ENCODE measurements at regions not wholly inside any gene's neighbourhood (a gene's known extent, or its start where the extent isn't known, plus 50 kb on each side); places are given as distances from the start of the nearest gene placed in this dataset.
A peak's percentile ranks its signal among the peaks of the same experiment; 100 is the strongest.

DNA sequence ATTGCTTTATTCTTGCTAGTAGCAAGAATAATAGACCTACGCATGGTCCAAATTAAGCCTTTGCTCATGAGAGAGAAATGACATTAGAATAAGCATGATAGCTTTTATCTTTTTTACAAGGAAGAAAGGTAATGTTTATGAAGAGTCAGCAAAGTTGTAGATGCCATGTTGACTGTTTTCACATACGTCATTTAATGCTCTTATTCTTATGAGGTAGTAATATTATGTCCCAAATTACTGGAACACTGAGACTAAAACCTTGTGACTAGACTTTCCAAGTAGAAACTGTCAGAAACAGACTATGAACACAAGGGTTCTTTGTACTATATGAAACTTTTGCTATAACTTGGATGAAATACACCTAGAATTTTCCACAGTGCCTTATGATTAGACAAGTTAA is 552.8 kb upstream of the SLC8A1 start:
- no peaks in the 10 kb centered on the region for H3K27me3 ChIP-seq
- no peak overlapping the region for H3K4me3 ChIP-seq
- H3K4me1 ChIP-seq, result no peaks in the 10 kb centered on the region
- DNase-seq, result no peak
- no peak overlapping the region for H3K27ac ChIP-seq
- WGBS, 5 donors, result 89 to 94% (median 93%) methylated on average over 2 of the region's 2 CpGs
- TF ChIP-seq POLR2AphosphoS5 (IDR thresholded peaks at IDR 0.05) (no peak), EP300 (IDR thresholded peaks at IDR 0.05) (no peak), POLR2A (IDR thresholded peaks at IDR 0.05) (no peak)
- TF ChIP-seq, protein P1, sequence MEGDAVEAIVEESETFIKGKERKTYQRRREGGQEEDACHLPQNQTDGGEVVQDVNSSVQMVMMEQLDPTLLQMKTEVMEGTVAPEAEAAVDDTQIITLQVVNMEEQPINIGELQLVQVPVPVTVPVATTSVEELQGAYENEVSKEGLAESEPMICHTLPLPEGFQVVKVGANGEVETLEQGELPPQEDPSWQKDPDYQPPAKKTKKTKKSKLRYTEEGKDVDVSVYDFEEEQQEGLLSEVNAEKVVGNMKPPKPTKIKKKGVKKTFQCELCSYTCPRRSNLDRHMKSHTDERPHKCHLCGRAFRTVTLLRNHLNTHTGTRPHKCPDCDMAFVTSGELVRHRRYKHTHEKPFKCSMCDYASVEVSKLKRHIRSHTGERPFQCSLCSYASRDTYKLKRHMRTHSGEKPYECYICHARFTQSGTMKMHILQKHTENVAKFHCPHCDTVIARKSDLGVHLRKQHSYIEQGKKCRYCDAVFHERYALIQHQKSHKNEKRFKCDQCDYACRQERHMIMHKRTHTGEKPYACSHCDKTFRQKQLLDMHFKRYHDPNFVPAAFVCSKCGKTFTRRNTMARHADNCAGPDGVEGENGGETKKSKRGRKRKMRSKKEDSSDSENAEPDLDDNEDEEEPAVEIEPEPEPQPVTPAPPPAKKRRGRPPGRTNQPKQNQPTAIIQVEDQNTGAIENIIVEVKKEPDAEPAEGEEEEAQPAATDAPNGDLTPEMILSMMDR (IDR thresholded peaks at IDR 0.05), result no peak
- H3K36me3 ChIP-seq, result no peaks in the 10 kb centered on the region
- H3K9me3 ChIP-seq, result no peaks in the 10 kb centered on the region
- intact Hi-C loops (cut with DNase I; ENCODE audit: low total_unique reads), result no loop called here

GRCh38 chr2:41020358-41020757 is 568.5 kb upstream of the SLC8A1 start:
- H3K4me1 ChIP-seq, result no peaks in the 10 kb centered on the region
- no peaks in the 10 kb centered on the region for H3K27me3 ChIP-seq
- H3K36me3 ChIP-seq, result no peaks in the 10 kb centered on the region
- 47 to 81% (median 68%) methylated on average over 1 of the region's 1 CpG for WGBS, 5 donors
- no peak for TF ChIP-seq POLR2A (IDR thresholded peaks at IDR 0.05)
- no peak for TF ChIP-seq POLR2AphosphoS5 (IDR thresholded peaks at IDR 0.05)
- no peak for TF ChIP-seq EP300 (IDR thresholded peaks at IDR 0.05)
- TF ChIP-seq, protein P1 (IDR thresholded peaks at IDR 0.05), result no peak
- intact Hi-C loops (cut with DNase I; ENCODE audit: low total_unique reads), result no loop called here
- no peak overlapping the region for H3K27ac ChIP-seq
- H3K9me3 ChIP-seq, result no peaks in the 10 kb centered on the region
- DNase-seq, result peak in 1 of 2 donors; percentile 19
- H3K4me3 ChIP-seq, result no peak overlapping the region

DNA sequence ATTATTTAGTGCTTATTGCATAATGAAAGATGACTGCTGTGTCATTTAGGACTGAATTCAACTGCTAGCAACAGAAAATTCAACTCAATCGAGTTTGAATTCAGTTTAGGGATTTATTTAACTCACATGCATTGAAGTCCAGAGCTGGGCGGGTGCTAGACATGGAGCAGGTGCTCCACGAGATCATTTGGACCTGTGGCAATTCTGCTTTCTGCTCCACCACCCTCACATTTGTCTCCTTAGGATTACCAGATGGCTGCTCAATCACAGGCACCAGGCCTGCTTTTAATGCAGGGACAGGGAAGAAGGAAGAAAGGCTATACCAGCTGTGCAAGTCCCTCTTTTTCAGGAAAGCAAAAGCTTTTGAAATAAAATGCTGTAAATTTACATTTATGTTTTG is 572.9 kb upstream of the SLC8A1 start:
- no peaks in the 10 kb centered on the region for H3K9me3 ChIP-seq
- no peak overlapping the region for H3K4me3 ChIP-seq
- no peaks in the 10 kb centered on the region for H3K4me1 ChIP-seq
- no peak for TF ChIP-seq POLR2AphosphoS5 (IDR thresholded peaks at IDR 0.05)
- no peak for TF ChIP-seq EP300 (IDR thresholded peaks at IDR 0.05)
- TF ChIP-seq, protein P1 (IDR thresholded peaks at IDR 0.05), result no peak
- TF ChIP-seq POLR2A (IDR thresholded peaks at IDR 0.05), result no peak
- no peak overlapping the region for H3K27ac ChIP-seq
- no peaks in the 10 kb centered on the region for H3K27me3 ChIP-seq
- WGBS, 5 donors, result 72 to 77% (median 74%) methylated on average over 3 of the region's 3 CpGs
- intact Hi-C loops (cut with DNase I; ENCODE audit: low total_unique reads), result no loop called here
- H3K36me3 ChIP-seq, result no peaks in the 10 kb centered on the region
- peak in 1 of 2 donors; percentile 15 for DNase-seq

DNA sequence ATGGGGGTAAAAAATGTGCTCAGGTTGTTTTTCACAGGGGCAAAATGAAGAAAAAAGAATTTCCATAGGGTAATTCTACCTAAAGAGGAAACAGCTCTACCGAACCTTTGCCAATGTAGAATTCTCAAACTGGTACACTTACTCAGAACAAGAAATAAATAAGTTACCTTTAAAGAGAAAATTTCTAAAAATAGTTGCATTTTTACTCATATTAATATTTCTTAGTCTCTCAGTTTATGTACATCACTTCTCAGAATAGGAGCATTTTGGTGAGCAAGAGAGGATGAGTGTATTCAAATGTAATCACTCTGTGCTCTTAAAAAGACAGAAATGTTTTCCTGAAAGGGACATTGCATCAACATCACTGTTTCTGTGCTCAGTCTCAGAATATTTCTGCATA is 574.7 kb upstream of the SLC8A1 start:
- Histone ChIP-seq H3K9me3 (no peaks in the 10 kb centered on the region), H3K36me3 (no peaks in the 10 kb centered on the region), H3K4me1 (no peaks in the 10 kb centered on the region), H3K4me3 (no peak overlapping the region), H3K27me3 (no peaks in the 10 kb centered on the region), H3K27ac (no peak overlapping the region)
- WGBS, 5 donors, result 85 to 94% (median 88%) methylated on average over 1 of the region's 1 CpG
- no peak for DNase-seq
- no peak for TF ChIP-seq POLR2AphosphoS5 (IDR thresholded peaks at IDR 0.05)
- TF ChIP-seq, protein P1 (IDR thresholded peaks at IDR 0.05), result no peak
- no peak for TF ChIP-seq POLR2A (IDR thresholded peaks at IDR 0.05)
- TF ChIP-seq EP300 (IDR thresholded peaks at IDR 0.05), result no peak
- intact Hi-C loops (cut with DNase I; ENCODE audit: low total_unique reads), result no loop called here

Measured in stomach (tissue), 8 donors.